ENCODE measurements at regions not wholly inside any gene's neighbourhood (a gene's known extent, or its start where the extent isn't known, plus 50 kb on each side); places are given as distances from the start of the nearest gene placed in this dataset.

DNA sequence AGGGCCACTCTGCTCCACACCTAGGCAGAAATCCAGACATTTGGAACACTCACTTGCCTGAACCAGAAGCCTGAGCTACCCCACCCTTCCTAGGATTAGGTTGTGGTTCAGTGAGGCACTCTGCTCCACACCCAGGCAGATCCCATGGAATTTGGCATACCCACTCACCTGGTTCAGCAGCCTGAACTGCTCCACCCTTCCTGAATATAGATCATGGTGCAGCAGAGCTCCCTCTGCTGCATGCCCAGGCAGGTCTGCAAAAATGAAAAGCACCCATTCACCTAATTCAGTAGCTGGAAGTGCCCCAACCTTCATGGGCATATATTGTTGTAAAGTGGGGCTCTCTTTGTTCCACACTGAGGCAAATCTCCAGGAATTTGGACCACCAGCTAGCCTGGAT, 185.1 kb upstream of the CNTNAP5 start:
- TF ChIP-seq CTCF (IDR thresholded peaks at IDR 0.05) = no peak
- TF ChIP-seq POLR2A (IDR thresholded peaks at IDR 0.05) = no peak

Measured in esophagus squamous epithelium (tissue), 4 donors.